ENCODE measurements at regions not wholly inside any gene's neighbourhood (a gene's known extent, or its start where the extent isn't known, plus 50 kb on each side); places are given as distances from the start of the nearest gene placed in this dataset.

GRCh38 chr12:77722536-77722935, 108.2 kb upstream of the NAV3 start:
- DNase-seq, result no peak

- no peak for DNase-seq
These were observed 110.4 kb upstream of the NAV3 start for GRCh38 chr12:77720258-77720657.

- DNase-seq, result no peak
These were observed 120.5 kb upstream of the NAV3 start for GRCh38 chr12:77710209-77710608.

- no peak for DNase-seq
These were observed 133.6 kb upstream of the NAV3 start for GRCh38 chr12:77697126-77697525.

GRCh38 chr12:77696183-77696582, 134.5 kb upstream of the NAV3 start:
- DNase-seq, result no peak

- no peak for DNase-seq
These were observed 141.1 kb upstream of the NAV3 start for GRCh38 chr12:77689510-77690086.

GRCh38 chr12:77687321-77687720, 143.4 kb upstream of the NAV3 start:
- no peak for DNase-seq

- DNase-seq, result no peak
These were observed 143.9 kb upstream of the NAV3 start for GRCh38 chr12:77686760-77687159.

GRCh38 chr12:77685901-77686300, 144.8 kb upstream of the NAV3 start:
- DNase-seq, result no peak

GRCh38 chr12:77685112-77685511, 145.6 kb upstream of the NAV3 start:
- DNase-seq, result peak; percentile 2

GRCh38 chr12:77682488-77682887, 148.2 kb upstream of the NAV3 start:
- no peak for DNase-seq

GRCh38 chr12:77681726-77682125, 149.0 kb upstream of the NAV3 start:
- DNase-seq, result no peak

- no peak for DNase-seq
These were observed 151.0 kb upstream of the NAV3 start for GRCh38 chr12:77679686-77680085.

- DNase-seq, result no peak
These were observed 152.1 kb upstream of the NAV3 start for GRCh38 chr12:77678621-77679020.

- DNase-seq, result no peak
These were observed 163.6 kb upstream of the NAV3 start for GRCh38 chr12:77667101-77667500.

GRCh38 chr12:77648716-77649115, 182.0 kb upstream of the NAV3 start:
- DNase-seq, result no peak

GRCh38 chr12:77645966-77646598, 184.6 kb upstream of the NAV3 start:
- DNase-seq, result no peak

GRCh38 chr12:77644915-77645605, 185.6 kb upstream of the NAV3 start:
- DNase-seq, result no peak

- DNase-seq, result no peak
These were observed 188.4 kb upstream of the NAV3 start for GRCh38 chr12:77642246-77642645.

GRCh38 chr12:77640356-77640755, 190.3 kb upstream of the NAV3 start:
- DNase-seq, result no peak

- DNase-seq, result no peak
These were observed 199.8 kb upstream of the NAV3 start for GRCh38 chr12:77630790-77631445.

GRCh38 chr12:77630344-77630743, 200.3 kb upstream of the NAV3 start:
- DNase-seq, result no peak

- DNase-seq, result no peak
These were observed 201.6 kb upstream of the NAV3 start for GRCh38 chr12:77629141-77629540.

GRCh38 chr12:77625441-77625840, 205.3 kb upstream of the NAV3 start:
- no peak for DNase-seq

All from NCI-H2029 (cell line).